Upper lobe of right lung (tissue), 1 donor: ENCODE measurements at regions not wholly inside any gene's neighbourhood (a gene's known extent, or its start where the extent isn't known, plus 50 kb on each side); places are given as distances from the start of the nearest gene placed in this dataset.
"Not testable (repeated sequence)": the region's sequence is repeated elsewhere in the genome, so short reads cannot be mapped to it uniquely, and the experiment has no call there.

Experiments
- ATAC-seq: fragments of 200-7000 bp; cut with Tn5 transposase; one replicate; pipeline ENCODE4 v1.9.1; 2020; ENCODE audit warnings: mild to moderate bottlenecking, moderate library complexity
- DNase-seq: peaks from one replicate; pipeline ENCODE4 v3.0.0-alpha.2; 2020
- H3K27ac ChIP-seq: fragments of 200-600 bp; one replicate; pipeline ENCODE4 v1.8.0; 2022
- H3K27me3 ChIP-seq: fragments of 200-600 bp; one replicate; pipeline ENCODE4 v1.8.0; 2022; ENCODE audit warnings: mild to moderate bottlenecking
- H3K36me3 ChIP-seq: fragments of 200-600 bp; one replicate; pipeline ENCODE4 v1.8.0; 2022
- H3K4me1 ChIP-seq: fragments of 200-600 bp; one replicate; pipeline ENCODE4 v1.8.0; 2022
- H3K4me3 ChIP-seq: fragments of 200-600 bp; one replicate; pipeline ENCODE4 v1.8.0; 2022; ENCODE audit warnings: mild to moderate bottlenecking
- H3K9me3 ChIP-seq: fragments of 200-600 bp; one replicate; pipeline ENCODE4 v1.8.0; 2022
- intact Hi-C: fragments of 100-400 bp; cut with DNase I; formaldehyde crosslinking; loops from one replicate; pipeline ENCODE4 v1.11.0; 2022
- TF ChIP-seq, protein P1 (sequence below): fragments of 200-600 bp; IDR thresholded peaks from one replicate; pipeline ENCODE4 v1.8.0; 2022; ENCODE audit warnings: antibody characterized with exemption
- donor health status: DM: no; HTN: yes; CAD: no; lungs with severe emphysema.

DNA sequence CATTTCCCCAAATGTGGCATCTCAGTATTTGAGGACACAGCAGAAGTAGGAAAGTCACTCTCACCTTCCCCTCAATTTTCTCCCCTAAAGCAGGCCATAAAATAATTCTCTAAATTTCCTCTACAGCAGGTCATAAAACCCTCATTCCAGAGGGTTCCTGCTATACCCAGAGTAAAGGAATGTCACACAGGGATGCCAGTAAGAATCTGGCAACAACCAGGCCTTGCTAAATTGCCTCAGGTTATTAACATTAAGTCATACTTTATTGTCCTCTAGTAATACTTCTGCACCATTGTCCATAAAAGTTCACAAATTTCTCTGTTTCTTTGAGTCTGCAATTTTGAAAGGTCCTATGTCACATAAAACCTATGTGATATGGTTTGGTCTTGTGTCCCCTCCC, 685.7 kb upstream of the SLIT2 start:
- H3K9me3 ChIP-seq, result no peaks in the 10 kb centered on the region
- H3K4me3 ChIP-seq, result no peak overlapping the region
- DNase-seq, result no peak
- no peak for ATAC-seq
- no peaks in the 10 kb centered on the region for H3K36me3 ChIP-seq
- no peaks in the 10 kb centered on the region for H3K4me1 ChIP-seq
- intact Hi-C loops, result no loop called here
- no peak overlapping the region for H3K27ac ChIP-seq
- no peaks in the 10 kb centered on the region for H3K27me3 ChIP-seq
- TF ChIP-seq, protein P1, sequence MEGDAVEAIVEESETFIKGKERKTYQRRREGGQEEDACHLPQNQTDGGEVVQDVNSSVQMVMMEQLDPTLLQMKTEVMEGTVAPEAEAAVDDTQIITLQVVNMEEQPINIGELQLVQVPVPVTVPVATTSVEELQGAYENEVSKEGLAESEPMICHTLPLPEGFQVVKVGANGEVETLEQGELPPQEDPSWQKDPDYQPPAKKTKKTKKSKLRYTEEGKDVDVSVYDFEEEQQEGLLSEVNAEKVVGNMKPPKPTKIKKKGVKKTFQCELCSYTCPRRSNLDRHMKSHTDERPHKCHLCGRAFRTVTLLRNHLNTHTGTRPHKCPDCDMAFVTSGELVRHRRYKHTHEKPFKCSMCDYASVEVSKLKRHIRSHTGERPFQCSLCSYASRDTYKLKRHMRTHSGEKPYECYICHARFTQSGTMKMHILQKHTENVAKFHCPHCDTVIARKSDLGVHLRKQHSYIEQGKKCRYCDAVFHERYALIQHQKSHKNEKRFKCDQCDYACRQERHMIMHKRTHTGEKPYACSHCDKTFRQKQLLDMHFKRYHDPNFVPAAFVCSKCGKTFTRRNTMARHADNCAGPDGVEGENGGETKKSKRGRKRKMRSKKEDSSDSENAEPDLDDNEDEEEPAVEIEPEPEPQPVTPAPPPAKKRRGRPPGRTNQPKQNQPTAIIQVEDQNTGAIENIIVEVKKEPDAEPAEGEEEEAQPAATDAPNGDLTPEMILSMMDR, result no peak

GRCh38 chr4:19562456-19562855, 689.2 kb upstream of the SLIT2 start:
- no peak overlapping the region for H3K4me3 ChIP-seq
- H3K9me3 ChIP-seq, result no peaks in the 10 kb centered on the region
- TF ChIP-seq, protein P1, result no peak
- no peaks in the 10 kb centered on the region for H3K4me1 ChIP-seq
- intact Hi-C loops, result no loop called here
- H3K36me3 ChIP-seq, result no peaks in the 10 kb centered on the region
- ATAC-seq, result no peak
- H3K27me3 ChIP-seq, result no peaks in the 10 kb centered on the region
- DNase-seq, result no peak
- no peak overlapping the region for H3K27ac ChIP-seq

DNA sequence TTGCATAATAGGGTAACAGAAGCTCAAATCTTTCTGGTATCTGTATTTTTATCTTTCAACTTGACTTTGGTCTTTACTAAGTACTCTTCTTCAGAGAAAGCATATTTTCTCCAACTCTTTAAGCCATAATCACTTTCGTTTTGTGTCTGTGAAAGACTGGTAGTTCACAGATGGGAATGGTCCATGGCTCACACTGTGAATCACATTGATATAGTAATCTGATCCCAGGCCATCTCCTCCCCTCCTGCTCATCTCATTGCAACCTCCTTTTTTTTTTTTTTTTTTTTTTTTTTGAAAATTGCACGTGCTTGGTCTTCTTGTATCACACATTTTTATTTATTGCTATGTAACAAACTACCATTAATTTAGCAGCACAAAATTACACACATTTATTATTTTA, 694.5 kb upstream of the SLIT2 start:
- Histone ChIP-seq H3K4me3 (no peak overlapping the region), H3K27me3 (no peaks in the 10 kb centered on the region), H3K9me3 (no peaks in the 10 kb centered on the region), H3K27ac (no peak overlapping the region), H3K4me1 (no peaks in the 10 kb centered on the region), H3K36me3 (no peaks in the 10 kb centered on the region)
- DNase-seq (no peak), ATAC-seq (no peak)
- TF ChIP-seq, protein P1, result no peak
- intact Hi-C loops, result no loop called here

DNA sequence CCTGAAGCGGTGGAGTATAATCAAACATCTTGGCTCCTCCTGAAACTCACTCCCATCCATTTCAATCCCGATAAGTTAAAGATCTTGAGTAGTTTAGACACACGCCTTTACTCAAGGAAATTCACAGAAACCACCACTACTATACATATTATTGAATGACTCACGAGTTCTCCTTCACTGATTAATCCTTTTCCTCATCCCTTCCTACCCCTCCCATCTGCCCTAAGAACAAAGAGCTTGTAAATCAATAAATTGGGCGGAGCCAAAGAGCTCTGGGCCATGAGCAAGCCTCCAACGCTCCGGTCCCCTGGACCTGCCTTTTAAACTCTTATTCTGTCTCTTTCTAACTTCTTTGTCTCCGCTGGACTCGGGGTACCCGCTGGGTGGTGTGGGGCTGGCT, 695.4 kb upstream of the SLIT2 start:
- ATAC-seq, intact Hi-C loops, H3K27ac ChIP-seq, H3K36me3 ChIP-seq, DNase-seq, H3K9me3 ChIP-seq, H3K4me3 ChIP-seq, H3K27me3 ChIP-seq, H3K4me1 ChIP-seq: not testable (repeated sequence)

DNA sequence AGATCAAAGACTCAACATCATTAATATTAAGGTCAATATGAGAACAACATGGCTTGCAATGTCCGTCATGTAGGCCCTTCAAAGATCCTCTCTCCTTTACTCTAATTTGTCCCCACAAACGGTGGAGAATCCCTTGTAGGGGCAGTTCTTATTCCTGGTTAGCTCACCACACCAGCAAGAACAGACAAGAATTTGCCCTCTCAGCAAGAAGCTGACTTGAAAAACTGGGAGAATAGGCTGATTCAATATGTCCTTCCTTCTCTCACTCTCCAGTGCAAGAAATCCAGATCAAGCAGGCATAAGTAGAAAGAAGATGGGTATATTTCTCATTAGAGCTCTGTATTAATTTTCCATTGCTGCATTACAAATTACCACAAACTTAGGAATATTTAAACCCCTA, 704.2 kb upstream of the SLIT2 start:
- TF ChIP-seq, protein P1, result no peak
- DNase-seq (no peak), ATAC-seq (no peak)
- H3K27me3 ChIP-seq, result no peaks in the 10 kb centered on the region
- H3K27ac ChIP-seq, result no peak overlapping the region
- no peaks in the 10 kb centered on the region for H3K36me3 ChIP-seq
- intact Hi-C loops, result no loop called here
- no peaks in the 10 kb centered on the region for H3K4me1 ChIP-seq
- H3K9me3 ChIP-seq, result no peaks in the 10 kb centered on the region
- H3K4me3 ChIP-seq, result no peak overlapping the region

GRCh38 chr4:19544446-19545125, 707.1 kb upstream of the SLIT2 start:
- Histone ChIP-seq H3K9me3 (no peaks in the 10 kb centered on the region), H3K27me3 (no peaks in the 10 kb centered on the region), H3K36me3 (no peaks in the 10 kb centered on the region), H3K27ac (no peak overlapping the region), H3K4me1 (no peaks in the 10 kb centered on the region), H3K4me3 (no peak overlapping the region)
- no peak for ATAC-seq
- no peak for DNase-seq
- intact Hi-C loops, result no loop called here
- TF ChIP-seq, protein P1, result no peak
